SK-N-SH (cell line): ENCODE measurements at regions not wholly inside any gene's neighbourhood (a gene's known extent, or its start where the extent isn't known, plus 50 kb on each side); places are given as distances from the start of the nearest gene placed in this dataset.

Source experiments
- PBX3 ChIP-seq: IDR thresholded peaks from 2 replicates; pipeline ENCODE4; 2012
- POLR2AphosphoS5 ChIP-seq: IDR thresholded peaks from 2 replicates; pipeline ENCODE4 v1.6.1; 2012; ENCODE audit warnings: low read depth, low read length

- TF ChIP-seq POLR2AphosphoS5: no peak
- TF ChIP-seq PBX3: no peak
Observed at GRCh38 chr2:239590276-239590675, 189.5 kb upstream of the HDAC4 start.
